ENCODE measurements at regions not wholly inside any gene's neighbourhood (a gene's known extent, or its start where the extent isn't known, plus 50 kb on each side); places are given as distances from the start of the nearest gene placed in this dataset.

DNA sequence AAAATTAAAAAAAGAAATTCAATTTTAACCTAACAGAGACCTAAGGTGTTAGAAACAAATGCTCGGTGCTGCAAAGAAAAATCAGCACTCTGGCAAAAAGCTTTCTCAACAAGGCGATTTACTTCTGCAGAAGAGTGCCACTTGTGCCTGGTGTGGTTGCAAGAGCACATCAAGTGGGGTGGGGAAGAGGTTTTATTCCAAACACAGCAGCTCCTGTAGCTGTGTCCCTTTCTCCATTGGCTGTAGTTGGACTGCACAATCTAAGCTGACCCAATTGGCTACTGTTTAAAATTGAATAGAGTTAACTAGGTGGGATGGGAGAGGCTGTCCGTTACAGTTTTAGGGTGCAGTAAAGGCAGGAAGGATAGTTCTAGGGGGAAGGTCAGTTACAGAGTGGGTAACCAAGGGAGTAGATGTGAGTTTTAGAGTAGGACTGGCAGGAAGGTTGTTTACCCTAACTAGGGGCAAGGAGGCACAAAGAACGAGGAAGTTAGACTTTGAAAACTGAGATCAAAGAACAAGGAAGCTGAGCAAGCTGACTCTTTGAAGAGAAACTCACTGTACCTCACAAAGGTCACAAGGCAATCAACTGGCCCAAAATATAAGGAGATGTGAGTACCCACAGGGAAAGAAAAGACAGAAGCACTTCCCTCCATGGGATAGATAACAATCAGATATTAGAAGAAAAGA is 145.7 kb downstream of the LIG4 start:
- TF ChIP-seq POLR2A (IDR thresholded peaks at IDR 0.05): no peak
- TF ChIP-seq, protein P1, sequence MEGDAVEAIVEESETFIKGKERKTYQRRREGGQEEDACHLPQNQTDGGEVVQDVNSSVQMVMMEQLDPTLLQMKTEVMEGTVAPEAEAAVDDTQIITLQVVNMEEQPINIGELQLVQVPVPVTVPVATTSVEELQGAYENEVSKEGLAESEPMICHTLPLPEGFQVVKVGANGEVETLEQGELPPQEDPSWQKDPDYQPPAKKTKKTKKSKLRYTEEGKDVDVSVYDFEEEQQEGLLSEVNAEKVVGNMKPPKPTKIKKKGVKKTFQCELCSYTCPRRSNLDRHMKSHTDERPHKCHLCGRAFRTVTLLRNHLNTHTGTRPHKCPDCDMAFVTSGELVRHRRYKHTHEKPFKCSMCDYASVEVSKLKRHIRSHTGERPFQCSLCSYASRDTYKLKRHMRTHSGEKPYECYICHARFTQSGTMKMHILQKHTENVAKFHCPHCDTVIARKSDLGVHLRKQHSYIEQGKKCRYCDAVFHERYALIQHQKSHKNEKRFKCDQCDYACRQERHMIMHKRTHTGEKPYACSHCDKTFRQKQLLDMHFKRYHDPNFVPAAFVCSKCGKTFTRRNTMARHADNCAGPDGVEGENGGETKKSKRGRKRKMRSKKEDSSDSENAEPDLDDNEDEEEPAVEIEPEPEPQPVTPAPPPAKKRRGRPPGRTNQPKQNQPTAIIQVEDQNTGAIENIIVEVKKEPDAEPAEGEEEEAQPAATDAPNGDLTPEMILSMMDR (IDR thresholded peaks at IDR 0.05): no peak
